HCT116 (cell line): ENCODE measurements at regions not wholly inside any gene's neighbourhood (a gene's known extent, or its start where the extent isn't known, plus 50 kb on each side); places are given as distances from the start of the nearest gene placed in this dataset.

Experiments
- CTCF ChIP-seq, 3 experiments: fragments of 200-600 bp in 1 of 3; sonication (generic) in 1 of 3; IDR thresholded peaks in 2 of 3; conservative IDR thresholded peaks in 1 of 3; 2 replicates each; pipeline ENCODE4 v1.5.1; 2012 to 2017; ENCODE audit warnings: low read depth in 2 of 3, low read length in 2 of 3, antibody characterized with exemption in 1 of 3, borderline replicate concordance in 1 of 3, control low read depth in 1 of 3, mild to moderate bottlenecking in 1 of 3, mixed read lengths in 1 of 3, mixed run types in 1 of 3, moderate library complexity in 1 of 3; ENCODE audit not compliant: insufficient read depth in 1 of 3
- EZH2 ChIP-seq: fragments of 200-600 bp; sonication (generic); IDR thresholded peaks from 2 replicates; pipeline ENCODE4 v1.6.1; 2017; ENCODE audit warnings: antibody characterized with exemption, mixed run types
- EZH2phosphoT487 ChIP-seq: fragments of 200-600 bp; IDR thresholded peaks from 2 replicates; pipeline ENCODE4 v1.6.1; 2018; ENCODE audit warnings: antibody characterized with exemption, borderline replicate concordance
- POLR2A ChIP-seq: IDR thresholded peaks from 2 replicates; pipeline ENCODE4 v1.7.0; 2011; ENCODE audit warnings: borderline replicate concordance; ENCODE audit not compliant: insufficient read depth, insufficient read length; ENCODE audit errors: extremely low read depth
- POLR2AphosphoS5 ChIP-seq: IDR thresholded peaks from 2 replicates; pipeline ENCODE4 v1.6.1; 2011; ENCODE audit warnings: mild to moderate bottlenecking, low read depth, low read length, moderate library complexity
- RAD21 ChIP-seq: IDR thresholded peaks from 2 replicates; pipeline ENCODE4 v1.6.1; 2012; ENCODE audit warnings: low read depth, mild to moderate bottlenecking
- YY1 ChIP-seq: IDR thresholded peaks from 2 replicates; pipeline ENCODE4 v1.6.1; 2011; ENCODE audit warnings: low read length, low read depth, moderate library complexity, mild to moderate bottlenecking; ENCODE audit not compliant: insufficient replicate concordance; ENCODE audit errors: extremely low read depth
- ZFX ChIP-seq: fragments of 450-650 bp; IDR thresholded peaks from 2 replicates; pipeline ENCODE4 v1.6.1; 2017
- TF ChIP-seq, protein P1 (sequence below): IDR thresholded peaks from 2 replicates; pipeline ENCODE4 v1.6.1; 2012; ENCODE audit warnings: low read depth
- TF ChIP-seq, protein P2 (sequence below): IDR thresholded peaks from 2 replicates; pipeline ENCODE4 v1.6.1; 2012
- TF ChIP-seq, protein P3 (sequence below): IDR thresholded peaks from 2 replicates; pipeline ENCODE4 v1.6.1; 2012

GRCh38 chr4:73679836-73680235, 59.6 kb upstream of the RASSF6 start:
- TF ChIP-seq, protein P1, sequence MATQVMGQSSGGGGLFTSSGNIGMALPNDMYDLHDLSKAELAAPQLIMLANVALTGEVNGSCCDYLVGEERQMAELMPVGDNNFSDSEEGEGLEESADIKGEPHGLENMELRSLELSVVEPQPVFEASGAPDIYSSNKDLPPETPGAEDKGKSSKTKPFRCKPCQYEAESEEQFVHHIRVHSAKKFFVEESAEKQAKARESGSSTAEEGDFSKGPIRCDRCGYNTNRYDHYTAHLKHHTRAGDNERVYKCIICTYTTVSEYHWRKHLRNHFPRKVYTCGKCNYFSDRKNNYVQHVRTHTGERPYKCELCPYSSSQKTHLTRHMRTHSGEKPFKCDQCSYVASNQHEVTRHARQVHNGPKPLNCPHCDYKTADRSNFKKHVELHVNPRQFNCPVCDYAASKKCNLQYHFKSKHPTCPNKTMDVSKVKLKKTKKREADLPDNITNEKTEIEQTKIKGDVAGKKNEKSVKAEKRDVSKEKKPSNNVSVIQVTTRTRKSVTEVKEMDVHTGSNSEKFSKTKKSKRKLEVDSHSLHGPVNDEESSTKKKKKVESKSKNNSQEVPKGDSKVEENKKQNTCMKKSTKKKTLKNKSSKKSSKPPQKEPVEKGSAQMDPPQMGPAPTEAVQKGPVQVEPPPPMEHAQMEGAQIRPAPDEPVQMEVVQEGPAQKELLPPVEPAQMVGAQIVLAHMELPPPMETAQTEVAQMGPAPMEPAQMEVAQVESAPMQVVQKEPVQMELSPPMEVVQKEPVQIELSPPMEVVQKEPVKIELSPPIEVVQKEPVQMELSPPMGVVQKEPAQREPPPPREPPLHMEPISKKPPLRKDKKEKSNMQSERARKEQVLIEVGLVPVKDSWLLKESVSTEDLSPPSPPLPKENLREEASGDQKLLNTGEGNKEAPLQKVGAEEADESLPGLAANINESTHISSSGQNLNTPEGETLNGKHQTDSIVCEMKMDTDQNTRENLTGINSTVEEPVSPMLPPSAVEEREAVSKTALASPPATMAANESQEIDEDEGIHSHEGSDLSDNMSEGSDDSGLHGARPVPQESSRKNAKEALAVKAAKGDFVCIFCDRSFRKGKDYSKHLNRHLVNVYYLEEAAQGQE = no peak
- no peak for TF ChIP-seq POLR2A
- TF ChIP-seq RAD21 = no peak
- no peak for TF ChIP-seq YY1
- no peak for TF ChIP-seq CTCF (IDR thresholded peaks at IDR 0.05 in 2 of 3, conservative IDR thresholded peaks at IDR 0.05 in 1 of 3; ENCODE audit: borderline replicate concordance in 1 of 3, insufficient read depth in 1 of 3, low read depth in 2 of 3, low read length in 2 of 3)
- TF ChIP-seq, protein P2, sequence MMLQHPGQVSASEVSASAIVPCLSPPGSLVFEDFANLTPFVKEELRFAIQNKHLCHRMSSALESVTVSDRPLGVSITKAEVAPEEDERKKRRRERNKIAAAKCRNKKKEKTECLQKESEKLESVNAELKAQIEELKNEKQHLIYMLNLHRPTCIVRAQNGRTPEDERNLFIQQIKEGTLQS = no peak
- TF ChIP-seq ZFX = no peak
- TF ChIP-seq EZH2phosphoT487 = no peak
- TF ChIP-seq EZH2 = no peak
- TF ChIP-seq, protein P3, sequence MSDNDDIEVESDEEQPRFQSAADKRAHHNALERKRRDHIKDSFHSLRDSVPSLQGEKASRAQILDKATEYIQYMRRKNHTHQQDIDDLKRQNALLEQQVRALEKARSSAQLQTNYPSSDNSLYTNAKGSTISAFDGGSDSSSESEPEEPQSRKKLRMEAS = no peak
- no peak for TF ChIP-seq POLR2AphosphoS5
